ENCODE measurements at regions not wholly inside any gene's neighbourhood (a gene's known extent, or its start where the extent isn't known, plus 50 kb on each side); places are given as distances from the start of the nearest gene placed in this dataset.

- TF ChIP-seq ELF1 (IDR thresholded peaks at IDR 0.05; ENCODE audit: borderline replicate concordance, low read depth) (no peak), FOSL1 (IDR thresholded peaks at IDR 0.05; ENCODE audit: low read depth) (no peak), POLR2A (IDR thresholded peaks at IDR 0.05; ENCODE audit: borderline replicate concordance, extremely low read depth, insufficient read depth, insufficient read length) (no peak), EZH2phosphoT487 (IDR thresholded peaks at IDR 0.05; ENCODE audit: borderline replicate concordance) (no peak), POLR2AphosphoS5 (IDR thresholded peaks at IDR 0.05; ENCODE audit: low read depth, low read length) (no peak), EZH2 (IDR thresholded peaks at IDR 0.05) (no peak), CEBPB (IDR thresholded peaks at IDR 0.05; ENCODE audit: low read depth) (no peak), JUND (IDR thresholded peaks at IDR 0.05) (no peak), ZFX (IDR thresholded peaks at IDR 0.05) (no peak), RAD21 (IDR thresholded peaks at IDR 0.05; ENCODE audit: low read depth) (no peak)
- TF ChIP-seq, protein P1, sequence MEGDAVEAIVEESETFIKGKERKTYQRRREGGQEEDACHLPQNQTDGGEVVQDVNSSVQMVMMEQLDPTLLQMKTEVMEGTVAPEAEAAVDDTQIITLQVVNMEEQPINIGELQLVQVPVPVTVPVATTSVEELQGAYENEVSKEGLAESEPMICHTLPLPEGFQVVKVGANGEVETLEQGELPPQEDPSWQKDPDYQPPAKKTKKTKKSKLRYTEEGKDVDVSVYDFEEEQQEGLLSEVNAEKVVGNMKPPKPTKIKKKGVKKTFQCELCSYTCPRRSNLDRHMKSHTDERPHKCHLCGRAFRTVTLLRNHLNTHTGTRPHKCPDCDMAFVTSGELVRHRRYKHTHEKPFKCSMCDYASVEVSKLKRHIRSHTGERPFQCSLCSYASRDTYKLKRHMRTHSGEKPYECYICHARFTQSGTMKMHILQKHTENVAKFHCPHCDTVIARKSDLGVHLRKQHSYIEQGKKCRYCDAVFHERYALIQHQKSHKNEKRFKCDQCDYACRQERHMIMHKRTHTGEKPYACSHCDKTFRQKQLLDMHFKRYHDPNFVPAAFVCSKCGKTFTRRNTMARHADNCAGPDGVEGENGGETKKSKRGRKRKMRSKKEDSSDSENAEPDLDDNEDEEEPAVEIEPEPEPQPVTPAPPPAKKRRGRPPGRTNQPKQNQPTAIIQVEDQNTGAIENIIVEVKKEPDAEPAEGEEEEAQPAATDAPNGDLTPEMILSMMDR (IDR thresholded peaks at IDR 0.05 in 2 of 3, conservative IDR thresholded peaks at IDR 0.05 in 1 of 3; ENCODE audit: borderline replicate concordance in 1 of 3, insufficient read depth in 1 of 3, low read depth in 2 of 3, low read length in 2 of 3) = no peak
- TF ChIP-seq, protein P2, sequence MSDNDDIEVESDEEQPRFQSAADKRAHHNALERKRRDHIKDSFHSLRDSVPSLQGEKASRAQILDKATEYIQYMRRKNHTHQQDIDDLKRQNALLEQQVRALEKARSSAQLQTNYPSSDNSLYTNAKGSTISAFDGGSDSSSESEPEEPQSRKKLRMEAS (IDR thresholded peaks at IDR 0.05) = no peak
Observed at GRCh38 chr6:101208152-101208551, 185.4 kb upstream of the GRIK2 start.

Data from HCT116 (cell line).